Gastroesophageal sphincter (tissue), 4 donors: ENCODE measurements at regions not wholly inside any gene's neighbourhood (a gene's known extent, or its start where the extent isn't known, plus 50 kb on each side); places are given as distances from the start of the nearest gene placed in this dataset.
"Not testable (repeated sequence)": the region's sequence is repeated elsewhere in the genome, so short reads cannot be mapped to it uniquely, and the experiment has no call there.

Source experiments
- ATAC-seq: fragments of 150-250 bp; one replicate; pipeline ENCODE4 v1.9.1; 2016; ENCODE audit warnings: mild to moderate bottlenecking, moderate library complexity
- H3K27ac ChIP-seq, 4 donors: fragments of 200-600 bp; sonication (generic) in 3 of 4; 1 replicate in 3 of 4; 2 replicates in 1 of 4; pipeline ENCODE4 v1.5.1; 2016 to 2019
- H3K27me3 ChIP-seq: fragments of 200-600 bp; sonication (generic); one replicate; pipeline ENCODE4 v1.5.1; 2019
- H3K36me3 ChIP-seq, 2 donors: fragments of 200-600 bp; sonication (generic); one replicate each; pipeline ENCODE4 v1.5.1; 2019; ENCODE audit warnings: control low read depth in 1 of 2
- H3K4me1 ChIP-seq, 3 donors: fragments of 200-600 bp; sonication (generic); 1 replicate in 2 of 3; 2 replicates in 1 of 3; pipeline ENCODE4 v1.5.1; 2016 to 2019; ENCODE audit warnings: control low read depth in 2 of 3
- H3K4me3 ChIP-seq, 2 donors: fragments of 200-600 bp; sonication (generic); one replicate each; pipeline ENCODE4 v1.5.1; 2019; ENCODE audit warnings: mild to moderate bottlenecking in 1 of 2, moderate library complexity in 1 of 2
- H3K9me3 ChIP-seq, 3 donors: fragments of 200-600 bp; sonication (generic); one replicate each; pipeline ENCODE4 v1.5.1; 2017 to 2019; ENCODE audit warnings: control low read depth in 2 of 3
- CTCF ChIP-seq, 4 experiments: fragments of 200-600 bp in 2 of 4; fragments of 450-650 bp in 2 of 4; sonication (generic) in 1 of 4; IDR thresholded peaks; one replicate each; pipeline ENCODE4 v1.5.1; 2017 to 2019; ENCODE audit warnings: antibody characterized with exemption in 4 of 4, mild to moderate bottlenecking in 2 of 4, moderate library complexity in 2 of 4
- EP300 ChIP-seq: sonication (generic); formaldehyde crosslinking; IDR thresholded peaks from one replicate; pipeline ENCODE4 v1.6.1; 2017; ENCODE audit warnings: antibody characterized with exemption, mild to moderate bottlenecking
- POLR2A ChIP-seq, 2 donors: fragments of 450-650 bp; IDR thresholded peaks; one replicate each; pipeline ENCODE4 v1.6.1; 2017; ENCODE audit warnings: antibody characterized with exemption in 2 of 2, mild to moderate bottlenecking in 2 of 2, moderate library complexity in 1 of 2
- POLR2AphosphoS5 ChIP-seq: sonication (generic); formaldehyde crosslinking; IDR thresholded peaks from one replicate; pipeline ENCODE4 v1.6.1; 2017; ENCODE audit warnings: antibody characterized with exemption
- WGBS, 2 donors: methylation state at CpG; one replicate each; pipeline ENCODE4 v1.1.5; 2018; ENCODE audit warnings: low coverage in 1 of 2; 5-methylcytosine and 5-hydroxymethylcytosine counted together

- H3K4me3 ChIP-seq, H3K36me3 ChIP-seq, H3K27ac ChIP-seq, H3K4me1 ChIP-seq, H3K9me3 ChIP-seq, ATAC-seq, H3K27me3 ChIP-seq: not testable (repeated sequence)
- WGBS, 2 donors, result 64 to 90% methylated on average over 1 of the region's 1 CpG
Observed at GRCh38 chr6:158881276-158881675, 62.1 kb upstream of the EZR start.

GRCh38 chr6:158879180-158879579, 60.0 kb upstream of the EZR start:
- H3K27ac ChIP-seq, result no peak overlapping the region
- 74 to 100% methylated on average over 1 to 4 of the region's 5 CpGs for WGBS, 2 donors
- H3K4me3 ChIP-seq, result no peak overlapping the region
- H3K9me3 ChIP-seq, result peaks cover 0 to 9% (median 0%) of the 10 kb centered on the region in 3 donors
- no peaks in the 10 kb centered on the region for H3K4me1 ChIP-seq
- TF ChIP-seq POLR2A (IDR thresholded peaks at IDR 0.05) (no peak), EP300 (no peak), POLR2AphosphoS5 (no peak), CTCF (IDR thresholded peaks at IDR 0.05) (no peak)
- no peaks in the 10 kb centered on the region for H3K27me3 ChIP-seq
- no peak for ATAC-seq
- H3K36me3 ChIP-seq, result no peaks in the 10 kb centered on the region

GRCh38 chr6:158877716-158878115, 58.5 kb upstream of the EZR start:
- Histone ChIP-seq H3K36me3 (no peaks in the 10 kb centered on the region), H3K4me1 (no peaks in the 10 kb centered on the region), H3K27me3 (no peaks in the 10 kb centered on the region), H3K9me3 (peaks cover 0 to 9% (median 0%) of the 10 kb centered on the region in 3 donors), H3K4me3 (no peak overlapping the region), H3K27ac (no peak overlapping the region)
- TF ChIP-seq EP300 (no peak), POLR2A (IDR thresholded peaks at IDR 0.05) (no peak), POLR2AphosphoS5 (no peak)
- WGBS, 2 donors, result 92 to 100% methylated on average over 1 of the region's 1 CpG
- no peak for ATAC-seq

- H3K27me3 ChIP-seq, result no peaks in the 10 kb centered on the region
- ATAC-seq, result no peak
- H3K9me3 ChIP-seq, result peaks cover 0 to 9% (median 0%) of the 10 kb centered on the region in 3 donors
- WGBS, 2 donors, result 100% methylated on average over 1 of the region's 1 CpG
- no peak for TF ChIP-seq POLR2A (IDR thresholded peaks at IDR 0.05)
- no peak for TF ChIP-seq CTCF (IDR thresholded peaks at IDR 0.05)
- no peak for TF ChIP-seq POLR2AphosphoS5
- no peak for TF ChIP-seq EP300
- no peak overlapping the region for H3K4me3 ChIP-seq
- H3K36me3 ChIP-seq, result no peaks in the 10 kb centered on the region
- H3K27ac ChIP-seq, result no peak overlapping the region
- no peaks in the 10 kb centered on the region for H3K4me1 ChIP-seq
Observed at GRCh38 chr6:158876886-158877285, 57.7 kb upstream of the EZR start.

- Histone ChIP-seq H3K9me3 (no peaks in the 10 kb centered on the region), H3K36me3 (no peaks in the 10 kb centered on the region), H3K27ac (peak overlapping the region in 3 of 4 donors; percentile 88 to 91 (median 89)), H3K4me3 (no peak overlapping the region), H3K27me3 (no peaks in the 10 kb centered on the region), H3K4me1 (peaks cover 0 to 16% (median 0%) of the 10 kb centered on the region in 3 donors)
- WGBS, 2 donors, result 74 to 95% methylated on average over 3 to 4 of the region's 4 CpGs
- no peak for TF ChIP-seq POLR2AphosphoS5
- ATAC-seq, result no peak
Observed at GRCh38 chr6:158870649-158870957, 51.4 kb upstream of the EZR start.

GRCh38 chr6:158869826-158870648, 50.9 kb upstream of the EZR start:
- H3K4me3 ChIP-seq, result peak overlapping the region; percentile 8 to 53
- WGBS, 2 donors, result 81 to 95% methylated on average over 4 to 6 of the region's 50 CpGs
- peaks cover 0 to 16% (median 0%) of the 10 kb centered on the region in 3 donors for H3K4me1 ChIP-seq
- H3K27me3 ChIP-seq, result no peaks in the 10 kb centered on the region
- no peaks in the 10 kb centered on the region for H3K36me3 ChIP-seq
- H3K27ac ChIP-seq, result peak overlapping the region; percentile 30 to 91 (median 88)
- no peaks in the 10 kb centered on the region for H3K9me3 ChIP-seq
- no peak for ATAC-seq
- TF ChIP-seq POLR2A (IDR thresholded peaks at IDR 0.05) (peak in 1 of 2 donors; percentile 41), EP300 (no peak), POLR2AphosphoS5 (peak; percentile 79), CTCF (IDR thresholded peaks at IDR 0.05) (peak in 1 of 4 experiments; percentile 36)
